T-cell (primary cell): ENCODE measurements at regions not wholly inside any gene's neighbourhood (a gene's known extent, or its start where the extent isn't known, plus 50 kb on each side); places are given as distances from the start of the nearest gene placed in this dataset.
"Not testable (repeated sequence)": the region's sequence is repeated elsewhere in the genome, so short reads cannot be mapped to it uniquely, and the experiment has no call there.

ENCODE experiments used
- ATAC-seq, 4 experiments: fragments of 200-7000 bp in 3 of 4; fragments of 150-1000 bp in 1 of 4; cut with Tn5 transposase; replicated peaks in 1 of 4; 1 replicate in 3 of 4; 2 replicates in 1 of 4; pipeline ENCODE4 v1.10.0; 2021; ENCODE audit warnings: moderate library complexity in 3 of 4, mild to moderate bottlenecking in 2 of 4, moderate number of reproducible peaks in 1 of 4
- CTCF ChIA-PET, 2 donors: fragments of 300-600 bp; sonication (Branson Sonifier 250); formaldehyde crosslinking; loops; one replicate each; lab custom pipeline; 2022; ENCODE audit warnings: antibody characterized with exemption in 2 of 2; lab: Charles Lee
- POLR2A ChIA-PET, 2 donors: fragments of 300-600 bp; sonication (Branson Sonifier 250); formaldehyde crosslinking; loops; one replicate each; lab custom pipeline; 2022; ENCODE audit warnings: antibody characterized with exemption in 2 of 2; lab: Charles Lee
- DNase-seq, 35 experiments: peaks; one replicate each; pipeline versions ENCODE4 v3.0.0 to v3.0.0-alpha.2; 2013 to 2023
- H3K27ac ChIP-seq: one replicate; pipeline ENCODE4 v1.5.1; 2013; ENCODE audit warnings: low read length
- H3K27me3 ChIP-seq, 2 experiments: replicated peaks in 1 of 2; 1 replicate in 1 of 2; 2 replicates in 1 of 2; pipeline versions ENCODE4 v1.6.1 to v1.7.0; 2013; ENCODE audit warnings: low read length in 1 of 2, mixed read lengths in 1 of 2; ENCODE audit not compliant: control insufficient read depth in 2 of 2, insufficient read depth in 2 of 2; ENCODE audit errors: extremely low read depth in 1 of 2
- H3K36me3 ChIP-seq, 2 donors: 1 replicate in 1 of 2; 2 replicates in 1 of 2; pipeline versions ENCODE4 v1.6.1 to v1.7.0; 2013; ENCODE audit warnings: low read length in 1 of 2; ENCODE audit not compliant: control insufficient read depth in 2 of 2, insufficient read depth in 1 of 2; ENCODE audit errors: extremely low read depth in 1 of 2
- H3K4me1 ChIP-seq, 2 experiments: 1 replicate in 1 of 2; 2 replicates in 1 of 2; pipeline versions ENCODE4 v1.6.1 to v1.7.0; 2013; ENCODE audit warnings: low read length in 2 of 2, mixed read lengths in 1 of 2; ENCODE audit not compliant: insufficient read depth in 2 of 2, control insufficient read depth in 1 of 2; ENCODE audit errors: extremely low read depth in 1 of 2
- H3K4me3 ChIP-seq, 2 donors: 1 replicate in 1 of 2; 2 replicates in 1 of 2; pipeline versions ENCODE4 v1.5.1 to v1.7.0; 2013; ENCODE audit warnings: mild to moderate bottlenecking in 2 of 2, low read length in 1 of 2, moderate library complexity in 1 of 2; ENCODE audit not compliant: control insufficient read depth in 1 of 2; ENCODE audit errors: extremely low read depth in 1 of 2
- H3K9me3 ChIP-seq: 2 replicates; pipeline ENCODE4 v1.7.0; 2013
- H3K27ac Mint-ChIP-seq, 2 donors: one replicate each; pipeline ENCODE4 v1.8.0; 2020 to 2021; ENCODE audit warnings: mild to moderate bottlenecking in 2 of 2, mixed read lengths in 2 of 2
- H3K27me3 Mint-ChIP-seq, 2 donors: one replicate each; pipeline ENCODE4 v1.8.0; 2021 to 2022; ENCODE audit warnings: mixed read lengths in 2 of 2
- H3K36me3 Mint-ChIP-seq: one replicate; pipeline ENCODE4 v1.8.0; 2021; ENCODE audit warnings: mixed read lengths
- H3K4me1 Mint-ChIP-seq, 3 donors: one replicate each; pipeline ENCODE4 v1.8.0; 2020 to 2022; ENCODE audit warnings: mixed read lengths in 3 of 3, mild to moderate bottlenecking in 1 of 3
- H3K4me3 Mint-ChIP-seq, 3 donors: one replicate each; pipeline ENCODE4 v1.8.0; 2020 to 2022; ENCODE audit warnings: mild to moderate bottlenecking in 3 of 3, mixed read lengths in 3 of 3, moderate library complexity in 3 of 3
- H3K9me3 Mint-ChIP-seq, 3 donors: one replicate each; pipeline ENCODE4 v1.8.0; 2020 to 2022; ENCODE audit warnings: mixed read lengths in 3 of 3
- WGBS: methylation state at CpG from one replicate; pipeline ENCODE4 v1.1.5; 2013; ENCODE audit warnings: missing lambda C conversion rate; ENCODE audit not compliant: insufficient coverage; 5-methylcytosine and 5-hydroxymethylcytosine counted together

- ChIA-PET CTCF (no interaction called here), POLR2A (interaction anchor here in 1 of 2 donors (1.0 kb wide), 1 partner anchor 35 kb away, joined by 3 read pairs; no protein-coding TSS in a partner anchor)
- WGBS: no CpG with 5 or more reads among the region's 1 CpG
Measured at GRCh38 chr4:38387348-38387747, 276.7 kb upstream of the KLF3 start.

GRCh38 chr4:38387819-38388218 is 276.2 kb upstream of the KLF3 start:
- no peaks in the 10 kb centered on the region for H3K27me3 ChIP-seq
- Mint-ChIP-seq H3K27me3 (no peaks in the 10 kb centered on the region), H3K36me3 (peaks cover 12% of the 10 kb centered on the region), H3K4me3 (no peak overlapping the region), H3K27ac (no peak overlapping the region), H3K4me1 (peaks cover 16 to 24% (median 20%) of the 10 kb centered on the region in 3 donors), H3K9me3 (peaks cover 9 to 24% (median 12%) of the 10 kb centered on the region in 3 donors)
- CTCF ChIA-PET: no interaction called here
- ATAC-seq (no peak), DNase-seq (no peak)
- H3K36me3 ChIP-seq: no peaks in the 10 kb centered on the region
- H3K27ac ChIP-seq: no peak overlapping the region
- H3K4me1 ChIP-seq: peaks cover 5 to 13% of the 10 kb centered on the region in 2 experiments
- POLR2A ChIA-PET: no interaction called here
- 97% methylated on average over 3 of the region's 5 CpGs for WGBS
- no peaks in the 10 kb centered on the region for H3K9me3 ChIP-seq
- no peak overlapping the region for H3K4me3 ChIP-seq

More at GRCh38 chr4:38387348-38387747, 276.7 kb upstream of the KLF3 start:
- Mint-ChIP-seq H3K27ac (no peak overlapping the region), H3K27me3 (no peaks in the 10 kb centered on the region), H3K4me3 (no peak overlapping the region), H3K9me3 (peaks cover 9 to 24% (median 12%) of the 10 kb centered on the region in 3 donors), H3K36me3 (peaks cover 12% of the 10 kb centered on the region), H3K4me1 (peaks cover 16 to 25% (median 20%) of the 10 kb centered on the region in 3 donors)
- Histone ChIP-seq H3K4me3 (no peak overlapping the region), H3K27me3 (no peaks in the 10 kb centered on the region), H3K27ac (no peak overlapping the region), H3K36me3 (no peaks in the 10 kb centered on the region), H3K4me1 (peaks cover 5 to 13% of the 10 kb centered on the region in 2 experiments), H3K9me3 (no peaks in the 10 kb centered on the region)
- DNase-seq: no peak
- no peak for ATAC-seq

GRCh38 chr4:38388907-38389306 is 275.1 kb upstream of the KLF3 start:
- H3K27me3 ChIP-seq, H3K4me3 ChIP-seq, CTCF ChIA-PET, H3K27ac Mint-ChIP-seq, H3K36me3 ChIP-seq, H3K4me3 Mint-ChIP-seq, H3K27ac ChIP-seq, ATAC-seq, DNase-seq, H3K9me3 ChIP-seq, H3K27me3 Mint-ChIP-seq, POLR2A ChIA-PET: not testable (repeated sequence)
- Mint-ChIP-seq H3K4me1 (peaks cover 16 to 22% (median 20%) of the 10 kb centered on the region in 3 donors), H3K9me3 (peaks cover 9 to 24% (median 12%) of the 10 kb centered on the region in 3 donors), H3K36me3 (peaks cover 12% of the 10 kb centered on the region)
- peaks cover 5 to 13% of the 10 kb centered on the region in 2 experiments for H3K4me1 ChIP-seq
- no CpG with 5 or more reads among the region's 1 CpG for WGBS

GRCh38 chr4:38390969-38391545 is 272.9 kb upstream of the KLF3 start:
- H3K27ac ChIP-seq: no peak overlapping the region
- peaks cover 12% of the 10 kb centered on the region for H3K36me3 Mint-ChIP-seq
- no peak for DNase-seq
- no peak for ATAC-seq
- no peaks in the 10 kb centered on the region for H3K9me3 ChIP-seq
- ChIA-PET POLR2A (no interaction called here), CTCF (no interaction called here)
- no peak overlapping the region for H3K4me3 ChIP-seq
- no peak overlapping the region for H3K4me3 Mint-ChIP-seq
- peaks cover 9 to 24% (median 12%) of the 10 kb centered on the region in 3 donors for H3K9me3 Mint-ChIP-seq
- no peaks in the 10 kb centered on the region for H3K27me3 ChIP-seq
- no peaks in the 10 kb centered on the region for H3K27me3 Mint-ChIP-seq
- no peak overlapping the region for H3K27ac Mint-ChIP-seq
- H3K4me1 ChIP-seq: peaks cover 0 to 6% of the 10 kb centered on the region in 2 experiments
- peaks cover 3 to 9% (median 6%) of the 10 kb centered on the region in 3 donors for H3K4me1 Mint-ChIP-seq
- H3K36me3 ChIP-seq: no peaks in the 10 kb centered on the region

GRCh38 chr4:38392223-38392855 is 271.7 kb upstream of the KLF3 start:
- POLR2A ChIA-PET: no interaction called here
- H3K27me3 ChIP-seq: no peaks in the 10 kb centered on the region
- H3K4me1 ChIP-seq: no peaks in the 10 kb centered on the region
- no peak overlapping the region for H3K4me3 ChIP-seq
- Mint-ChIP-seq H3K27ac (no peak overlapping the region), H3K36me3 (peaks cover 12% of the 10 kb centered on the region), H3K27me3 (no peaks in the 10 kb centered on the region), H3K4me3 (no peak overlapping the region), H3K9me3 (peaks cover 9 to 24% (median 12%) of the 10 kb centered on the region in 3 donors), H3K4me1 (peaks cover 0 to under 1% (median 0%) of the 10 kb centered on the region in 3 donors)
- DNase-seq: no peak
- 100% methylated on average over 1 of the region's 1 CpG for WGBS
- no peak overlapping the region for H3K27ac ChIP-seq
- CTCF ChIA-PET: no interaction called here
- no peak for ATAC-seq
- H3K9me3 ChIP-seq: no peaks in the 10 kb centered on the region
- no peaks in the 10 kb centered on the region for H3K36me3 ChIP-seq

- H3K27me3 Mint-ChIP-seq: no peaks in the 10 kb centered on the region
- peaks cover 0 to 9% (median 0%) of the 10 kb centered on the region in 3 donors for H3K4me1 Mint-ChIP-seq
- H3K4me3 Mint-ChIP-seq: no peak overlapping the region
- Histone ChIP-seq H3K27ac (no peak overlapping the region), H3K9me3 (no peaks in the 10 kb centered on the region), H3K4me1 (no peaks in the 10 kb centered on the region), H3K4me3 (no peak overlapping the region), H3K27me3 (no peaks in the 10 kb centered on the region), H3K36me3 (no peaks in the 10 kb centered on the region)
- POLR2A ChIA-PET: no interaction called here
- H3K9me3 Mint-ChIP-seq: peaks cover 9 to 16% (median 10%) of the 10 kb centered on the region in 3 donors
- CTCF ChIA-PET: no interaction called here
- DNase-seq: no peak
- WGBS: no CpG with 5 or more reads among the region's 3 CpGs
- ATAC-seq: no peak
- H3K36me3 Mint-ChIP-seq: peaks cover 8% of the 10 kb centered on the region
- no peak overlapping the region for H3K27ac Mint-ChIP-seq
Measured at GRCh38 chr4:38396091-38396490, 267.9 kb upstream of the KLF3 start.
